ENCODE measurements at regions not wholly inside any gene's neighbourhood (a gene's known extent, or its start where the extent isn't known, plus 50 kb on each side); places are given as distances from the start of the nearest gene placed in this dataset.
"Not testable (repeated sequence)": the region's sequence is repeated elsewhere in the genome, so short reads cannot be mapped to it uniquely, and the experiment has no call there.

DNA sequence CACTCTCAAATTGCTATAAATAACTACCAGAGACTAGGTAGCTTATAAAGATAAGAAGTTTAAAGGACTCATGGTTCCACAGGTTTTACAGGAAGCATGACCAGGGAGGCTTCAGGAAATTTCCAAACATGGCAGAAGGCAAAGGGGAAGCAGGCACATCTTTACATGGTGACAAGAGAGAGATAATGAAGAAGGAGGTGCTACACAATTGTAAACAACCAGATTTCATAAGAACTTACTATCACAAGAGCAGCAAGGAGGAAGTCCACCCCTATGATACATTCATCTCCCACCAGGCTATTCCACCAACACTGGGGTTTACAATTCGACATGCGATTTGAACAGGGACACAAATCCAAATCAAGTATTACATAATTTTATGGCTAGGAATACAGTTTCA is 257.7 kb downstream of the BTG1 start:
- DNase-seq (ENCODE audit: low read depth in 2 of 2), result no peak

DNA sequence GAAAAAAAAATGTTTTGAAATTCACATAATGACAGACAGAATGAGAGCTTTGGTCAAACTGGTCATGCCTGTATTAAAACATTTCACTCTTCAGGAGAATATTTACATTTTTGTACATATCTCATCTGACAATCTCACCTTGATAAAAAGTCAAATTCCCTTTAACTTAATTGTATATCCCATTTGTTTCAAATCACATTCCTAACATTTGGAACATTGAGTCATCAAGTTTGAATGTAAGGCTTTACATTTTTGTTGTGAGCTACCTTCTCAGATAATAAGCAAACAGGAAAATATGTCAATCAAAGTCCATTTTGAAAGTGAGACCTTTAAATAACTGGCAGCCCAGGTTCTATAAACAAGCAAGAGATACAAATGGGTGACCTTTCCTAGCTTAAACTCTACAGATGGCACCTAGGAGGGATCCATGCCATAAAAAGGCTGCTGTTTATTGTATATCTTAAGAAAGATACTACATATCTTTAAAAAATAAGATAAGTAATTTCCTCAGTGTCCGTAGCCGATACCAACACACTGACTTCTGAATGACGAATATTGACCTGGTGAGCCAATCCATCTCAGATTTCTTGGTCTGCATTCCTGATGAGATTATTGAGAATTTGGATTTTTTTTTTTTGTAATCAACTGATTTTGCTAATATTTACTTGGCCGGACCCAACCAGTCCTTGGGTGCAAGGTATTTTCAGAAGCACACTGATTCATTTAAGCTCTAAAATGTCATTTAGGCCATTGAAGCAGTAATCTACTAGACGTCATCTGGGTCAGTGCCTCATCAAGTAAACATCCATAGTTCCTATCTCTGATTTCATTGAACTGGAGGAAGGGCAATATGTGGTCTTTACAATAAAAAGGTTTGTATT is 259.6 kb downstream of the BTG1 start:
- DNase-seq (ENCODE audit: low read depth in 2 of 2), result no peak

- DNase-seq (ENCODE audit: low read depth in 2 of 2), result no peak
Measured at GRCh38 chr12:91884230-91884629, 261.4 kb downstream of the BTG1 start.

DNA sequence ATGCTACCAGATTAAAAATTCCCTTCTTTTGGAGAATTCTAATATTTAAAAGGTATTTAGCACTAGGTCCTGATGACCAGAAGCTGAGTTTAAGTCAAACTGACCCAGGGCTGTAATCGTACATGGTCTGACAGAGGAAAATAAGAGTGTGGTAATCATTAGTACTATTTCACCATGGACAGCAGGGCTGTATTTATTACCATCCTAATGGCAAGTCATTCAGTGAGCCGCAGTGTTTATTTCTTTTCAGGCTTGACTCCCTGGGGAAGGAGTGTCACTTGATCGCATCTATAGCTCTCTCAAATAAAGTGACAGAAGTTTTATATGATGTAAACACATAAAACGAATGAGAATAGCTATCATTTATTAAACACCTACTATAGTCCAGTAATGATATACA is 261.8 kb downstream of the BTG1 start:
- no peak for DNase-seq (ENCODE audit: low read depth in 2 of 2)

DNA sequence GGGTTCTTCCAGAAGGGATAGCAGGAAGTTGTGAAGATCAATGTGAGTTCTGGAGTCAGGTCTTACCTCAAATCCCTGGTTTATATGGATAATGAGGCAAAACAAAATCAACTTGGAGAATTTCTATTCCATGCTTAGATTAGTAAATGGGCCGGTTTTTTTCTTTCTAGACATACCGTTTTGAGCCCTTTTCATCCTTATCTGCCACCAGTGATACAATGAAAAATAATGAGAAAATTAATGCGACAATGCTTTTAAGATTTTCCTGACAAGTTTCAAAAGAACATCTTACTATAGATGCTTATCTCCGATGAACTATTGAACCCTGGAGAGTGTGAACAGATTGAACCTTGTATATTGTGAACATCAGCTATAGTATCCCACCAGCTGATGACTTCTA is 262.7 kb downstream of the BTG1 start:
- DNase-seq (ENCODE audit: low read depth in 2 of 2), result no peak

DNA sequence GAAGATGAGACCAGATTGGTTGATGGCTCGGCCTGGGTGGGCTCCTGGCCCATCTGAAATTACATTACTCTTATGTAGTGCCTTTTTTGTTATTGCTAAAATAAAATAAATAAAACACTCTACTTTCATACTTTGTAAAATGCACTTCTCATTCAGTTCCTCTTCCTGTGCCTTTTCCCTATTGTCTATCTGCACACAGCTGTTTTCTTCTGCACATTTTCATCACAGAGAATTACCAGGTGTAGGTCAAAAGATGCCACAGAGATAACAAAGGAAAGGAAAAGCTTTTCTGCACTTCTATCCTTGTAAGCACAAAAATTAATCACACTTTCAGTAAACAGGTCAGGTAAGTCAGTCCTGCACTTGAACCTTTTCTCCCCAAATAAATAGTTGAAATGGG is 265.1 kb downstream of the BTG1 start:
- DNase-seq (ENCODE audit: low read depth in 2 of 2), result no peak

DNA sequence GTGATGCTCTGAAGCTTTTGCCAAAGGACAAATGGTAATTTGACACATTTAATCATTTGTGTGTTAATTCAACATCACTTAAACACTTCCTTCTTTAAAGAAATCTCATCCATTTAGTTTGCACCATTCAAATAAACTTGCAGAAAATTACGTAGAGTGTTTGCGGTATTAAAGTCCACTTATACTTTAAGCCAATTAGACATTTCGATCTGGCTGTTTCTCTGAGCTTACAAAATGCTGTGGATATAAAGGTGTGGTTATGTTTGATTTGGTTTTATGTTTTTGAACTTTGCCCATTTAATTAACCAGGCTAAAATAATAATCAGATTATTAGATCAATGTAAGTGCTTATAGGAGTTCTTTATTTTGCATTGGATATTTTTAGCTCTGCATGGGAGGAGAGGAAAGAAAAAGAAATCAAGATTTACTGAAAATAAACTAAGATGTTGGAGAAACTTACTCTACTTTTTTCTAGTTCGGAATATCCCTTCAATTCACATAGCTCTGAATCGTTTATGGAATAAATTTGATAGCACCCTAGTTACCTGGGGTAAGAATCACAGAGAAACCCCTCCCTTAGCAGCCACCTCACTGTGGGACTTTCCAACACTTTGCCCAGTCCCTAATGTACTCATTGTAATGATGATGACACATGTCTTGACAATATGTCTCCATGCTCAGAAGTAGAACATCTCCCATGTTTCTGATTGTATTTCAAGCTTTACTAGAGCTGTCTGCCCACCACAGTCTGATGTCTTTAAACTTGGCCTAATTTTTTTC is 268.0 kb downstream of the BTG1 start:
- no peak for DNase-seq (ENCODE audit: low read depth in 2 of 2)

- DNase-seq (ENCODE audit: low read depth in 2 of 2), result no peak
Measured at GRCh38 chr12:91877022-91877421, 268.6 kb downstream of the BTG1 start.

DNA sequence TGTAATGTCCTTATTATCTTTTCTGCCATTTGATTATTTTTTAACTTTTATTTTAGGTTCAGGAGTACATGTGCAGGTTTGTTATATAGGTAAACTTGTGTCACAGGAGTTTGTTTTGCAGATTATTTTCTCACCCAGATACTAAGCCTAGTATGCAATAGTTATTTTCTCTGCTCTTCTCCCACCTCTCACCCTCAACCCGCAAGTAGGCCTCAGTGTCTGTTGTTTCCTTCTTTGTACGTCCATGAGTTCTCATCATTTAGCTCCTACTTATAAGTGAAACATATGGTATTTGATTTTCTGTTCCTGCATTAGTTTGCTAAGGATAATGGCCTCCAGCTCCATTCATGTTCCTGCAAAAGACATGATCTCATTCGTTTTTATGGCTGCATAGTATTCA is 270.0 kb downstream of the BTG1 start:
- not testable (repeated sequence) for DNase-seq (ENCODE audit: low read depth in 2 of 2)

DNA sequence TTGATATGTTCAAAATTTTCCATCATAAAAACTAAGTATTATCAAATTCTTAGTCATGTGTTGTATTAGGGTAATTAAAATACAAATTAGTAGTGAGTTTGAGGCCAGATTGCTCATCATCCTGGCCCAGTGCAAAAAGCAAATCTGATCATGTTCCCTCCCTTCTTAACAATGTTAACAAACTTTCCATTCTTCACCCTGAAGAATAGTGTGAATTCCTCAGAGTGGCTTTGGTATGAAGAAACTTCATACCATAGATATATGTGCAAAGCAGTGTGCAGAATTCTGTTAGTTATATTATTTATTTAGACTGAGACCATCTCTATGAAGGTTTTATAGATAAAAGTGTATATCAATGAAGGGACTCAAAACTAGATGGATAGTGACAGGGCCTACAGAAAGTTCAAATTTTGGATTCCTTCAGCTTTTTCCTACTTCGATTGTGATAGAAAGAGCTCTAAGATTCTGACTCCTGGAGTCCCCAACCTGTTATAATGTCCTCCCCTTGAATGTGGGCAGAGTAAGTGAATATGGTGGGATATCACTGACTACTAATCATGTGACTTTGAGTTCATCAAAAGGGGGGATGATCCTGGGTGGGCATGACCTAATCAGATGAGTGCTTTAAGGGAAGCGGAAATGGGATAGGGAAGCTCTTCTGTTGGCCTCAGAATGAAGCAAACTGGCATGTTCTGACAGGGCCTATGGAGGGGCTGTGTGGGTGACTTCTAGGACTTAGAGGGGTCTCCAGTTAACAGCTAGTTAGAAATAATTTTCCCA is 271.4 kb downstream of the BTG1 start:
- DNase-seq (ENCODE audit: low read depth in 2 of 2), result no peak

DNA sequence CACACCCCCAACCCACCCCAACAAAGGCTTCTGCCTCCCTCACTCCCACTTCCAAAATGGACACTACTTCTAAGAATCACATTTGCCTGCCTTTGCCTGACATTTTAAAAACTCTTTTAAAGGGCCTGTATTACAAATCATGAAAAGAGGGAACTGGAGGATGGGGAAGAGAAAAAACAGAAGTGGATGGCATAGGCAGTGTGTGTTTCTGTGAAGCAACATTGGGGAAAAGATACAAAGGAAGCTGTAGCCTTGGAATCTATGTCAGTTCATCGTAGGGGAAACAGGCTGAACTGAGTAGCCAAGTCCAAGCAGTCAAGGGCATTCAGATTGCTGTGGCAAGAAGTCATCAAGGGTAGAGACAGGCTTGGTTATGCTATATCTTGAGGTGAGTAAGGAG is 273.9 kb downstream of the BTG1 start:
- no peak for DNase-seq (ENCODE audit: low read depth in 2 of 2)

- DNase-seq (ENCODE audit: low read depth in 2 of 2), result no peak
Measured at GRCh38 chr12:91870872-91871707, 274.6 kb downstream of the BTG1 start.

DNA sequence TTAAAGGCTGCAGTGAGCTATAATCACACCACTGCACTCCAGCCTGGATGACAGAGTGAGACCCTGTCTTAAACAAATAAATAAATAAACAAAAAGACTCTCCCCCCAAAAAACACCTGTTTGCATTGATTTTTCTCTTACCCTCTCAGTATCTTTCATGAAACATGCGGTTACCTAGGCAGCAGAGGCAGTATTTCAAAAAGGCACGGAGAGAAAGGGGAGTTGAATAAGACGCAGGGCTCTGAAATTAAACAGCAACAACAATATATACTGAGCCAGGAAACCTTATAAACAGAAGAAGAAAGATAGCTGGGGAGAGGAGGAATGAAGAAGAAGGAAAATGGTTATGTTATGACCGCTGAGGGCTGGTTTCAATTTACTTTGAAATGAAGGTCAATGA is 277.6 kb downstream of the BTG1 start:
- no peak for DNase-seq (ENCODE audit: low read depth in 2 of 2)

GRCh38 chr12:91866566-91866965 is 279.1 kb downstream of the BTG1 start:
- no peak for DNase-seq (ENCODE audit: low read depth in 2 of 2)

GRCh38 chr12:91863702-91864101 is 281.9 kb downstream of the BTG1 start:
- no peak for DNase-seq (ENCODE audit: low read depth in 2 of 2)

DNA sequence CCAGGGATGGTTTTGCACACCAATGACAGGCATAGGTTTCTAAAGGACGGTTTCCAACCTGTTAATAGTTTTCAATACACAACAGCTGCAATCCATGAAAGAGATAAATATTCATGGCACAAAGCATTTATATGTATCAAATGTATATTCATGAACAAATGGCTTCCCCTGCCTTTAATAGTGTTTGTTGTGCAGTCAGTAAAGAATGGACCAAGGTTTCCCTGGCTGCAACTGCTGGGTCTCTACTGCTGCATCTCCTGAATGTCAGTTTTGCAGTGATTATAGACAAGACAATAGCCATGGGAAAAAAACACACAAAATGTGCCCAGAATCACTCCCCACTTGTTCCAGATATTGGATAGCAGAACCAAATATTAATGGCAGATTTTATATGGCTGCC is 284.1 kb downstream of the BTG1 start:
- no peak for DNase-seq (ENCODE audit: low read depth in 2 of 2)

- no peak for DNase-seq (ENCODE audit: low read depth in 2 of 2)
Measured at GRCh38 chr12:91859347-91859746, 286.3 kb downstream of the BTG1 start.

- DNase-seq (ENCODE audit: low read depth in 2 of 2), result no peak
Measured at GRCh38 chr12:91857813-91858542, 287.7 kb downstream of the BTG1 start.

- no peak for DNase-seq (ENCODE audit: low read depth in 2 of 2)
Measured at GRCh38 chr12:91854725-91855124, 290.9 kb downstream of the BTG1 start.

GRCh38 chr12:91853350-91854127 is 292.1 kb downstream of the BTG1 start:
- no peak for DNase-seq (ENCODE audit: low read depth in 2 of 2)
